CD4-positive, CD25-positive, alpha-beta regulatory T cell (primary cell): ENCODE measurements at regions not wholly inside any gene's neighbourhood (a gene's known extent, or its start where the extent isn't known, plus 50 kb on each side); places are given as distances from the start of the nearest gene placed in this dataset.

ENCODE experiments used
- ATAC-seq, 2 donors: fragments of 150-1000 bp; cut with Tn5 transposase; one replicate each; pipeline ENCODE4 v1.10.0; 2021; ENCODE audit warnings: low read depth in 2 of 2, moderate number of reproducible peaks in 2 of 2, moderate library complexity in 1 of 2
- DNase-seq, 3 donors: peaks; one replicate each; pipeline versions ENCODE4 v3.0.0 to v3.0.0-alpha.2; 2012 to 2022; ENCODE audit warnings: mixed read lengths in 1 of 3
- H3K27ac ChIP-seq: one replicate; pipeline ENCODE4 v1.7.0; 2013; ENCODE audit warnings: mild to moderate bottlenecking, low read length; ENCODE audit not compliant: insufficient read depth, poor library complexity, severe bottlenecking
- H3K27me3 ChIP-seq: one replicate; pipeline ENCODE4 v1.7.0; 2013; ENCODE audit warnings: low read length; ENCODE audit not compliant: control insufficient read depth, insufficient read depth
- H3K36me3 ChIP-seq: one replicate; pipeline ENCODE4 v1.7.0; 2013; ENCODE audit warnings: mild to moderate bottlenecking, low read length, moderate library complexity; ENCODE audit not compliant: control insufficient read depth, insufficient read depth
- H3K4me1 ChIP-seq: 2 replicates; pipeline ENCODE4 v1.7.0; 2013; ENCODE audit warnings: mild to moderate bottlenecking, low read length; ENCODE audit not compliant: insufficient read depth, control insufficient read depth, poor library complexity, severe bottlenecking
- H3K4me3 ChIP-seq: one replicate; pipeline ENCODE4 v1.7.0; 2013; ENCODE audit warnings: low read depth, mild to moderate bottlenecking, low read length, moderate library complexity
- H3K9me3 ChIP-seq, 2 experiments: 1 replicate in 1 of 2; 2 replicates in 1 of 2; pipeline ENCODE4 v1.7.0; 2013; ENCODE audit warnings: low read length in 2 of 2, mild to moderate bottlenecking in 1 of 2, moderate library complexity in 1 of 2; ENCODE audit not compliant: control insufficient read depth in 2 of 2
- H3K27ac Mint-ChIP-seq, 3 donors: one replicate each; pipeline ENCODE4 v1.8.0; 2020 to 2022; ENCODE audit warnings: mild to moderate bottlenecking in 3 of 3, mixed read lengths in 3 of 3, moderate library complexity in 2 of 3
- H3K27me3 Mint-ChIP-seq: one replicate; pipeline ENCODE4 v1.8.0; 2022; ENCODE audit warnings: mild to moderate bottlenecking, mixed read lengths
- H3K36me3 Mint-ChIP-seq: one replicate; pipeline ENCODE4 v1.8.0; 2020; ENCODE audit warnings: mixed read lengths
- H3K4me1 Mint-ChIP-seq, 4 donors: one replicate each; pipeline ENCODE4 v1.8.0; 2020 to 2022; ENCODE audit warnings: mixed read lengths in 4 of 4, mild to moderate bottlenecking in 1 of 4
- H3K4me3 Mint-ChIP-seq, 4 donors: one replicate each; pipeline ENCODE4 v1.8.0; 2020 to 2022; ENCODE audit warnings: mild to moderate bottlenecking in 4 of 4, mixed read lengths in 4 of 4, moderate library complexity in 3 of 4
- H3K9me3 Mint-ChIP-seq, 7 donors: one replicate each; pipeline ENCODE4 v1.8.0; 2020 to 2022; ENCODE audit warnings: mixed read lengths in 7 of 7, mild to moderate bottlenecking in 3 of 7, moderate library complexity in 2 of 7

DNA sequence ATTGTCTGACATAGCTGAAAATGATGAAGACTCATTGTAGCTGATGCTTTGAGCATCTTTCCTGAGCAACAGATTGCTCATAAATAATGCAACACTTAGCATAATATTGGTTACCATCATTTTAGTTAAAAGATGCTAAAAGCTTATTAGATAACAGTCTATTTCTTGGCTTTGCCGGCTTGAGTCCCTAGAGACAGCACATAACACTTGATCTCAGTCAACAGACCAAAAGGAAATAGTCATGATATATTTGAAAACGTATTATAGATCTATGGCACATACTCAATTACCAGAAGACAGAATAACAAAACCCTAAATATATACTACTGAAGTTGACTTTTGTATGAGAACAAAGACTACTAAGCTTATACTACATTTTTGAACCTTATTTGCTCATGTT lies 846.7 kb upstream of the EPHA5 start:
- no peak for DNase-seq
- Histone ChIP-seq H3K4me1 (no peaks in the 10 kb centered on the region), H3K4me3 (no peak overlapping the region), H3K27me3 (no peaks in the 10 kb centered on the region), H3K27ac (no peak overlapping the region), H3K9me3 (peaks cover 0 to 2% of the 10 kb centered on the region in 2 experiments), H3K36me3 (no peaks in the 10 kb centered on the region)
- no peaks in the 10 kb centered on the region for H3K36me3 Mint-ChIP-seq
- peaks cover 1 to 9% (median 5%) of the 10 kb centered on the region in 7 donors for H3K9me3 Mint-ChIP-seq
- H3K4me1 Mint-ChIP-seq = no peaks in the 10 kb centered on the region
- no peak for ATAC-seq
- H3K27ac Mint-ChIP-seq = no peak overlapping the region
- H3K27me3 Mint-ChIP-seq = no peaks in the 10 kb centered on the region
- H3K4me3 Mint-ChIP-seq = no peak overlapping the region

DNA sequence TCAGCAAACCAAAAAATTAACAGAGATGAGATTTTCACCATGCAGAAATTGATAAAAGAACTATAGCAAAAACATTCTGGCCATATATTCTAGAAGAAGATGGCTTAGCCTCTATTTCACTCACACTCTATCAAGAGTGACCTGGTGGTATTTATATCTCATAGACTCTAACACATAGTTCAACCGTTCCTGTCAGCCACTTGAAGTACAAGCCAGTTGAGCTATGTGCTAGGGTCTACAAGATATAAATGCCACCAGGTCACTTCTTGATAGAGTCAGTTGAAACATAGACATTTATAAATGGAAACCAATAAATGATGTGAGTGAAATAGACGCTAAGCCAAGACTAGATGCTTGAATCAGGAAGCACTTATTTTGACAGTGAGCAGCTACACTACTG lies 836.7 kb upstream of the EPHA5 start:
- Mint-ChIP-seq H3K4me1 (no peaks in the 10 kb centered on the region), H3K36me3 (no peaks in the 10 kb centered on the region), H3K27ac (no peak overlapping the region), H3K4me3 (no peak overlapping the region), H3K27me3 (no peaks in the 10 kb centered on the region), H3K9me3 (peaks cover 0 to 23% (median 4%) of the 10 kb centered on the region in 7 donors)
- no peaks in the 10 kb centered on the region for H3K27me3 ChIP-seq
- peaks cover 2 to 3% of the 10 kb centered on the region in 2 experiments for H3K9me3 ChIP-seq
- DNase-seq = no peak
- H3K27ac ChIP-seq = no peak overlapping the region
- no peak overlapping the region for H3K4me3 ChIP-seq
- ATAC-seq = no peak
- H3K36me3 ChIP-seq = no peaks in the 10 kb centered on the region
- H3K4me1 ChIP-seq = no peaks in the 10 kb centered on the region

DNA sequence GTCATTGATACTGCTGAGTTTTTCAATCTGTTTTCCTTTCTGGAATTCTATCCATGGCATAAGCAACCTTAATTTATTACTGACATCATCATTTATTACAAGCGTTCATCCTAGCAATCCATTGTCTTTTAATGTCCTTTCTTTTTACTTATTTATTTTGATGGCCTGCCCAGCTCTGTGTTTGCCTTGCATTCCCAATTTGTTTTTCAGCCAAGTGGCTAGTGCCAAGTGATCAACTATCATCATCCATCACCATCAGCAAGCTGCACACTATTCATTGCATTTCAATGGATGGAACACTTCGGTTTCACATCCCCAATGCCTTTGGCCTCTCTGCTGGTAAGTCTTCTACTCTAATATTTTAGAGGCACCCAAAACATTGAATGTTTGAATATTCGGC lies 831.7 kb upstream of the EPHA5 start:
- no peaks in the 10 kb centered on the region for H3K4me1 ChIP-seq
- H3K27me3 Mint-ChIP-seq = no peaks in the 10 kb centered on the region
- H3K9me3 Mint-ChIP-seq = peaks cover 0 to 14% (median 2%) of the 10 kb centered on the region in 7 donors
- no peak overlapping the region for H3K4me3 ChIP-seq
- H3K4me3 Mint-ChIP-seq = no peak overlapping the region
- ATAC-seq = no peak
- H3K4me1 Mint-ChIP-seq = no peaks in the 10 kb centered on the region
- peaks cover 0 to 2% of the 10 kb centered on the region in 2 experiments for H3K9me3 ChIP-seq
- H3K27ac Mint-ChIP-seq = no peak overlapping the region
- no peaks in the 10 kb centered on the region for H3K27me3 ChIP-seq
- H3K36me3 ChIP-seq = no peaks in the 10 kb centered on the region
- no peak overlapping the region for H3K27ac ChIP-seq
- H3K36me3 Mint-ChIP-seq = no peaks in the 10 kb centered on the region
- no peak for DNase-seq

DNA sequence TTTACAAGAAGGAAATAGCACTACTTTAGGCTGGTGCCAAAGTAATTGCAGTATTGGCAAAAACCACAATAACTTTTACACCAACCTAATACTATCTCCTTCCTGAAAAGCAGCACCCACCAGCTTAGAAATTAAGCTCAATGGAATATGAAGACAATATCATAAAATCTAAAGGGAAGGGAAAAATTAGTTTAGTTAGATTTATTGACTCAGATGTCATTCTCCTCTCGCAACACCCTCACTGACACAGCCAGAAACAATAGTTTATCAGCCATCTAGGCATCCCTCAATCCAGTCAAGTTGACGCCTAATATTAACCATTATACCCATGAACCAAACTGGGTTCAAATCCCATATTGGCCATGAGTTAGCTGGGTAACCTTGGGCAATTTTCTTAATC lies 820.4 kb upstream of the EPHA5 start:
- H3K9me3 ChIP-seq = no peaks in the 10 kb centered on the region
- no peak overlapping the region for H3K4me3 ChIP-seq
- H3K27ac ChIP-seq = no peak overlapping the region
- no peaks in the 10 kb centered on the region for H3K36me3 Mint-ChIP-seq
- no peak overlapping the region for H3K4me3 Mint-ChIP-seq
- no peaks in the 10 kb centered on the region for H3K4me1 ChIP-seq
- ATAC-seq = no peak
- H3K4me1 Mint-ChIP-seq = no peaks in the 10 kb centered on the region
- no peak overlapping the region for H3K27ac Mint-ChIP-seq
- no peaks in the 10 kb centered on the region for H3K36me3 ChIP-seq
- no peaks in the 10 kb centered on the region for H3K27me3 ChIP-seq
- no peaks in the 10 kb centered on the region for H3K27me3 Mint-ChIP-seq
- peaks cover 3 to 11% (median 7%) of the 10 kb centered on the region in 7 donors for H3K9me3 Mint-ChIP-seq
- DNase-seq = no peak

DNA sequence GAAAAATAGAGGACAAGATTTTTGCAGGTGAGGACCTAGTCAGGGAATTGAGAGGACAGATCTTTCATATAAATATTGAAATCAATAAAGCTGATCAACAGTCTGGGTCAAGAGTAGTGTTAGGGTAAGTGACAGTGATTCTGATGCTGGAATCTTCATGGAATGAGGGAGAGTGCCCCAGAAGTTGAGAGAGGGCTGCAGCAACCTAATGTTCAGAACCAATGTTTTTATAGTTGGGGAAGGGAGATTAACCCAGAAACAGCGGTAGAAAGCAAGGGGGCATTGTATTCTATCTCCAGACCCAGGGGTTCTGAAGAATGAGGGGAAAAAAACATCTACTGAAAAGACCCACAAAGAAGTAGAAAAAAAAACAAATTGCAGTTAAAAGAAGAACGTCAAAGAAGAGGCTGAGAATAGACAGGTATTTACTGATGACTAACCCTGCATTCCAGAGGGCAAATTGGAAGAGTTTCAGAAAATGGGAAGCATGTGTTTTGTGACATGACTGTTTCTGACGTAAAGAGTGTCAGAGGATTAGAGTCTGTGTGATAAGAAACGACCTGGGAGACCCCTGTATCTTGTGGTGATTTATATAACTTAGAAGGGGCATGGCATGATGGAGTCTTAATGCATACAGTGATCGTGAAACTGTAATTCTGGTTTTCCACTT lies 819.6 kb upstream of the EPHA5 start:
- Mint-ChIP-seq H3K9me3 (peaks cover 3 to 11% (median 7%) of the 10 kb centered on the region in 7 donors), H3K4me3 (no peak overlapping the region), H3K4me1 (no peaks in the 10 kb centered on the region), H3K27me3 (no peaks in the 10 kb centered on the region), H3K27ac (no peak overlapping the region), H3K36me3 (no peaks in the 10 kb centered on the region)
- Histone ChIP-seq H3K4me3 (no peak overlapping the region), H3K27ac (no peak overlapping the region), H3K36me3 (no peaks in the 10 kb centered on the region), H3K27me3 (no peaks in the 10 kb centered on the region), H3K9me3 (no peaks in the 10 kb centered on the region), H3K4me1 (no peaks in the 10 kb centered on the region)
- DNase-seq (no peak), ATAC-seq (no peak)

DNA sequence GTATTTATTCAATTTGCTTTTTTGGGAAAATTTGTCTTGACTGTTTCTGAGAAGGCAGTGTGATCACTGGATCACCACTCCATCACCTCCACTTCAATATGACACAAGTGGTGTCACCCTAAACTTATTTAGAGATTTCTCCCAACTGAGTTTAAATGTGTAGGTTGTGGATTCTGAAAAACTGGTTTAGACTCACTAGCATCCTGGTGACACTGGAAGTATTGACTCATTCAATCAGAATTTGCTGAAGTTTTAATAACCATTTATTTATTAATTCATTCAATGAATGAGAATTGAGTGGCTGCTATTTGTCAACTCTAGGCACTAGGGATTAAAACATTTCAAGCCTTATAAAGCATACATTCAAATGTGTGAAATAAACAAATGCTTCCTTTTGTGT lies 819.1 kb upstream of the EPHA5 start:
- no peak for DNase-seq
- no peak overlapping the region for H3K27ac Mint-ChIP-seq
- no peak for ATAC-seq
- H3K27me3 Mint-ChIP-seq = no peaks in the 10 kb centered on the region
- H3K9me3 Mint-ChIP-seq = peaks cover 3 to 11% (median 7%) of the 10 kb centered on the region in 7 donors
- H3K36me3 ChIP-seq = no peaks in the 10 kb centered on the region
- no peaks in the 10 kb centered on the region for H3K4me1 Mint-ChIP-seq
- no peaks in the 10 kb centered on the region for H3K9me3 ChIP-seq
- H3K27ac ChIP-seq = no peak overlapping the region
- no peaks in the 10 kb centered on the region for H3K27me3 ChIP-seq
- H3K4me3 Mint-ChIP-seq = no peak overlapping the region
- H3K4me3 ChIP-seq = no peak overlapping the region
- H3K4me1 ChIP-seq = no peaks in the 10 kb centered on the region
- H3K36me3 Mint-ChIP-seq = no peaks in the 10 kb centered on the region

DNA sequence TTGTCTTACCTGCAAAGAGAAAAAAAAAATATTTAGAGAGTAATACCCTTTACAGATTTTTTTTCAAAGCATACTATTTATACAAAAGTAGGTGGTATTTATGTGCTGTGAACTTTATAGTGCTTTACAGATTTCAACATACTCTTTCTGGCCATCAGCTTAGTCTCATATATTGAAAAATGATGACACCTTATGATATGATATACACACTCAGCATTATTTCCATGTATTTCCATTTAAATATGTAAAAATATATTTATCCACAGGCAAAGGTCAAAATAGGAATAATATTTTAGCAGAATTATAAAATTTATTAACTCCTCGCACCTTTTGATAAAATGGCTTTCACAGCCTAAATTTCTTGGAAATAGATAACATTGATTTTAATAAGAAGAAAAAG lies 815.8 kb upstream of the EPHA5 start:
- Mint-ChIP-seq H3K4me1 (no peaks in the 10 kb centered on the region), H3K9me3 (peaks cover 3 to 11% (median 6%) of the 10 kb centered on the region in 7 donors), H3K27ac (no peak overlapping the region), H3K4me3 (no peak overlapping the region), H3K27me3 (no peaks in the 10 kb centered on the region), H3K36me3 (no peaks in the 10 kb centered on the region)
- H3K36me3 ChIP-seq = no peaks in the 10 kb centered on the region
- no peaks in the 10 kb centered on the region for H3K4me1 ChIP-seq
- H3K9me3 ChIP-seq = peaks cover 0 to 3% of the 10 kb centered on the region in 2 experiments
- H3K27ac ChIP-seq = no peak overlapping the region
- no peak overlapping the region for H3K4me3 ChIP-seq
- DNase-seq = no peak
- no peak for ATAC-seq
- no peaks in the 10 kb centered on the region for H3K27me3 ChIP-seq

DNA sequence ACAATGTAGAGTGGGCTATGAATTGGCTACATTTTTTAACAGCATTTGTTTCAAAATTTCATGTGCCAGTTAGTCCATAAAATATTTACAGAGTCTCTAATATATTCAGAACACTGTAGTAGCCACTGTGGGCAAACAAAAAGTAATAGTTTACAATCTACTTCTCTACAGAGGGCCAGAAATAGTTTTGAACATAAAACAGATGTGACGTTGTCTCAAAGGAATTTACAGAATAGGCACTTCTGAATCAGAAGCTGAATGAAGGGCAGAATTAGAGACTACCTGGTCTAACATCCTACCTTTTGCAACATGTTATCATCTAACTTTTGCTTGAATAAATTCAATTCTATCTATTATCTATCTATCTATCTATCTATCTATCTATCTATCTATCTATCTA lies 811.9 kb upstream of the EPHA5 start:
- Histone ChIP-seq H3K27me3 (no peaks in the 10 kb centered on the region), H3K4me1 (no peaks in the 10 kb centered on the region), H3K27ac (no peak overlapping the region), H3K9me3 (peaks cover 0 to 3% of the 10 kb centered on the region in 2 experiments), H3K4me3 (no peak overlapping the region), H3K36me3 (no peaks in the 10 kb centered on the region)
- no peaks in the 10 kb centered on the region for H3K27me3 Mint-ChIP-seq
- ATAC-seq = no peak
- no peak for DNase-seq
- no peak overlapping the region for H3K4me3 Mint-ChIP-seq
- H3K4me1 Mint-ChIP-seq = no peaks in the 10 kb centered on the region
- no peaks in the 10 kb centered on the region for H3K36me3 Mint-ChIP-seq
- H3K27ac Mint-ChIP-seq = no peak overlapping the region
- peaks cover 0 to 13% (median 4%) of the 10 kb centered on the region in 7 donors for H3K9me3 Mint-ChIP-seq
